ENCODE measurements at regions not wholly inside any gene's neighbourhood (a gene's known extent, or its start where the extent isn't known, plus 50 kb on each side); places are given as distances from the start of the nearest gene placed in this dataset.

DNA sequence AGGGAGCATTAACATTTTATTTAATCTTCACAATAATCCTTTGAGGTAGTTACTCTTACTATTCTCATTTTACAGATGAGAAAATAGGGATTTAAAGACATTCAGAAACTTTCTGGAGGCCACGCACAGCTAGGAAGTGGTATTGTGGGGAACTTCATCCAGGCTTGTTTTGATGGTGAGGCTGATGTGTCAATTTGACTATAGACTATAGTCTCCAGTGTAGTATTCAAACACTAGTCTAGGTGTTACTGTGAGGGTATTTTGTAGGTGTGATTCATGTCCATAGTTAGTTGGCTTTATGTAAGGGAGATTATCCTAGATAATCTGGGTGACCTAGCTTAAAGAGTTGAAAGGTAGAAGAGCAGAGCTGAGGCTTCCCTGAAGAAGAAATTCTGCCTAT is 54.1 kb upstream of the ELL2 start:
- no peak for DNase-seq

DNA sequence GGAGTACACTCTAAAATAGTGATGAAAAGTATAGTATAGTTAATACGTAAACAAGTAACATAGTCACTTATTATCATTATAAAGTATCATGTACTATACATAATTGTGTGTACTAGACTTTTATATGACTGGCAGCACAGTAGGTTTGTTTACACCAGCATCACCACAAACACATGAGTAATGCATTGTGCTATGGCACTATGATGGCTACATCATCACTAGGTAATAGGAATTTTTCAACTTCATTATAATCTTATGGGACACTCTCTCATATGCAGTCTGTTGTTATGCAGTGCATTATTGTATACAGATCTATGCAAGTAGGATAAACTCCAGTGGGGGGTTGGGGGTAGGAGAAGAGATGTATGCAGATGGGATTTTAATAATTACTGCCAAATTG is 52.7 kb upstream of the ELL2 start:
- no peak for DNase-seq

DNA sequence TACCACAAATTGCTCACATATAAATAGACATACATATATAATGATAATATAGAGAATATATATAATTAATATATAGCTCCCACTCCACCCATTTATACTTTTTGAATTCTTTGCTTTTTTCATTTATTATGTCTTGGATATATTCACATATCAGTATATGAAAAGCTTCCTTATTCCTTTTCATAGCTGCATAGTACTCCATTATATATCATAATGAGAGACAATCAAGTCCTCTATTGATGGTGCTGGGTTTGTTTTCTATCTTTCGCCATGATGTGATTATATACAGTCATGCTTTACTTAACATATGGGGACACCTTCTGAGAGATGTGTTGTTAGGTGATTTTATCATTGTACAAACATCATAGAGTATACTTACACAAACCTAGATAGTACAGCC is 51.6 kb upstream of the ELL2 start:
- no peak for DNase-seq

DNA sequence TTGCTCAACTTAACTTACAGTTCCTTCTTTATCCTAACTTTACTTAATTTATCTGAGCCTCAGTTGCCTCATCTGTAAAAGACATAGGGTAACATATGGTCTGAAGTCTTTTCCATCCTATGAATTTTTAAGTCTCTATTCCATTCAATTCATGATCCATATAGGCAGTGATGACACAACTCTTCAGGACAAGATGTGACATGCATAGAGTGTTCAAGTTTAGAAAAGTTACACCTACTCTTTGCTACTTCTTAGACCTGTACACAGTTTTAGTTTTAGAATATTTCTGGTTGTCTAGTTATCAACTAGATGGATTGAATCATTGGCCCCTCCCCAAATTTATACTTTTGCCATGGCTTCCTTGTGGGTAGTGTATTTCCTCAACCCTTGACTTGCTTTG is 50.7 kb upstream of the ELL2 start:
- DNase-seq: no peak

All from CD4-positive, alpha-beta T cell treated with Interleukin-4 for 1 hour (primary cell).